ENCODE measurements at regions not wholly inside any gene's neighbourhood (a gene's known extent, or its start where the extent isn't known, plus 50 kb on each side); places are given as distances from the start of the nearest gene placed in this dataset.

DNA sequence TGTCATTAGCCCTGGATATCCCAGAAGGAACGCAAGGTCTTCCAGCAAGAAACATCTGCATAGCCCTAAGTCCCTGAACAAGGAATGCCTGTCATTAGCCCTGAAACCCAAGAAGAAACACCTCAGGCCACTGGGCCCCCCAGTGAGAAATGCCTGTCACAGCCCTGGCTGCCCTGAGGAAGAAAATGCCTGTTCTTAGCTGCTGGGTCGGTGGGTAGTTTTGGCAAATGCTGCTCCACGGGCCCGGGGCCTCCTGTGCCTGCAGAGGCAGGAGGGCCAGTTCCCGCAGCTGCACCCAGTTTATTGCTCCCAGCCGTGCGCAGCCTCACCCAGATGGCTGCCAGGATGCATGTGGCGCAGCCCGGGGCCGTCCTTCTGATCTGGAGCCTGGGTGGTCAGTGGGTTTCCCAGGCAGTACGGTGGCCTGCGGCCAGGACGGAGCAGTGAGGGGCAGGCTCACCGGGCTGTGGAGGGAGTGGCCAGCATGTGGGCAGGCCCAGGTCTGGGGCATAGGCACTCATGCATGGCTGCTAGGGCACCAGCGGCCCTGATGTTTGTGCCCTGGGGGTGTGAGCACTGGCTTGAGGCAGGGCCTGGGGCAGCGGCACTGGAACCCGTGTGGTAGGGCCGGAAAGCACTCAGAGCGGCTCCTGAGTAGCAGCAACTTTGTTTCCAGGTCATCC lies 219.0 kb downstream of the ERMARD start:
- H3K4me3 ChIP-seq (ENCODE audit: insufficient read depth in 1 of 2, low read depth in 1 of 2, low read length in 2 of 2): no peak overlapping the region
- 88% methylated on average over 19 of the region's 19 CpGs for WGBS

DNA sequence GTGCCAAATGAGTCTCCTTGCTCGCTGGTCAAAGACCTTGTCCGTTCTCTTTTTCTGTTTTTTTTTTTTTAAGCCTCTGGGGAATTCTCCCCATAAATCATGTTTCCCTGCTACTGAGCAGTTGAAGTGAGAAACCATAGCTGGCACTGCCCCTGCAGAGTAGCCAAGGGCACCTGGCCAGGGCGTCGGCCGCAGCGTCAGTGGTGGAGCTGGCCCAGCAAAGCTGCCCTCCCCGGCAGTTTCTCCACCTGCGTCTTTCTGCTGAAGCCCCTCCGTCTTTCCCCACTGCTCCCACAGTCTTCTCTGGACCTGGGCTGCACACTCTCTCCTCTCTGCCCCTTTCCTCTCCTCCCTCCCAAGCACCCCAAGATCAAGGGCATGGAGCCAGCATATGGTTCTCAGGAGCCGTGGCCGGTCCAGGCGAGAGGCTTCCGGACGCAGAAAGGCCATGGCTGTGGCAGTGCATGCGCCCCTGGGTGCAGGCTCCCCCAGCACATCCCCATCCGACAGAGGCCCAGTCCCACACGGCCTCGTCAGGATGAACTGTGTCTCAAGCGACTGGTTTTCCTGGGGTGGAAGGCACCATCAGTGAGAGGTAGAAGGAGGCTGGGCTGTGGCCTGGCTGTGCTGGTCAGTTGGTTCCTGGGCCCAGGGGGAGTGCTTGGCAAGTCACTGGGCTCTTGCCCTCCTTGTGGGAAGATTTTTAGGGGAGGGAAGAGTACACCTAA lies 218.1 kb downstream of the ERMARD start:
- Histone ChIP-seq H3K9me3 (ENCODE audit: control insufficient read depth, low read length) (no peaks in the 10 kb centered on the region), H2AFZ (ENCODE audit: low read depth, low read length) (no peak overlapping the region), H3K23ac (ENCODE audit: low read length in 2 of 2) (no peak overlapping the region), H3K14ac (ENCODE audit: low read length in 2 of 2) (no peak overlapping the region), H3K36me3 (ENCODE audit: control insufficient read depth in 1 of 2, insufficient read depth in 2 of 2, low read depth in 1 of 2, low read length in 2 of 2) (no peaks in the 10 kb centered on the region), H2BK15ac (ENCODE audit: low read depth, poor library complexity, severe bottlenecking) (no peak overlapping the region), H2BK12ac (ENCODE audit: low read length in 2 of 2) (no peak overlapping the region), H3K18ac (ENCODE audit: low read depth in 1 of 2, low read length in 2 of 2) (no peak overlapping the region), H2BK5ac (ENCODE audit: low read depth, low read length, poor library complexity, severe bottlenecking) (no peak overlapping the region), H3K4me1 (ENCODE audit: control insufficient read depth, insufficient read depth, low read depth, low read length) (no peaks in the 10 kb centered on the region), H3K27me3 (ENCODE audit: control insufficient read depth in 1 of 2, insufficient read depth in 1 of 2, low read length in 2 of 2) (peaks cover 0 to 27% of the 10 kb centered on the region in 2 experiments), H2AK5ac (ENCODE audit: low read length, severe bottlenecking) (no peak overlapping the region), H4K8ac (ENCODE audit: low read length) (no peak overlapping the region), H4K91ac (ENCODE audit: low read length) (no peak overlapping the region), H3K4me3 (ENCODE audit: insufficient read depth in 1 of 2, low read depth in 1 of 2, low read length in 2 of 2) (no peak overlapping the region), H3K79me1 (replicated peaks; ENCODE audit: low read length, poor library complexity, severe bottlenecking) (no peaks in the 10 kb centered on the region), H3K4ac (ENCODE audit: low read depth in 1 of 2, low read length in 2 of 2) (no peak overlapping the region), H3K27ac (ENCODE audit: low read length, poor library complexity, severe bottlenecking) (no peak overlapping the region), H3K4me2 (ENCODE audit: low read length, poor library complexity, severe bottlenecking) (no peak overlapping the region), H3K9ac (ENCODE audit: low read length) (no peak overlapping the region), H2BK120ac (ENCODE audit: low read depth, low read length) (no peak overlapping the region)
- WGBS: 94% methylated on average over 19 of the region's 19 CpGs
- DNase-seq: no peak

More for the DNA sequence above, 219.0 kb downstream of the ERMARD start:
- Histone ChIP-seq H4K8ac (ENCODE audit: low read length) (no peak overlapping the region), H3K27me3 (ENCODE audit: control insufficient read depth in 1 of 2, insufficient read depth in 1 of 2, low read length in 2 of 2) (peaks cover 0 to 27% of the 10 kb centered on the region in 2 experiments), H2BK5ac (ENCODE audit: low read depth, low read length, poor library complexity, severe bottlenecking) (no peak overlapping the region), H3K14ac (ENCODE audit: low read length in 2 of 2) (no peak overlapping the region), H3K9ac (ENCODE audit: low read length) (no peak overlapping the region), H2BK120ac (ENCODE audit: low read depth, low read length) (no peak overlapping the region), H3K36me3 (ENCODE audit: control insufficient read depth in 1 of 2, insufficient read depth in 2 of 2, low read depth in 1 of 2, low read length in 2 of 2) (no peaks in the 10 kb centered on the region), H4K91ac (ENCODE audit: low read length) (no peak overlapping the region), H3K79me1 (replicated peaks; ENCODE audit: low read length, poor library complexity, severe bottlenecking) (no peaks in the 10 kb centered on the region), H3K23ac (ENCODE audit: low read length in 2 of 2) (no peak overlapping the region), H3K9me3 (ENCODE audit: control insufficient read depth, low read length) (no peaks in the 10 kb centered on the region), H2AK5ac (ENCODE audit: low read length, severe bottlenecking) (no peak overlapping the region), H3K27ac (ENCODE audit: low read length, poor library complexity, severe bottlenecking) (no peak overlapping the region), H3K4me2 (ENCODE audit: low read length, poor library complexity, severe bottlenecking) (no peak overlapping the region), H3K4ac (ENCODE audit: low read depth in 1 of 2, low read length in 2 of 2) (no peak overlapping the region), H3K18ac (ENCODE audit: low read depth in 1 of 2, low read length in 2 of 2) (no peak overlapping the region), H2BK15ac (ENCODE audit: low read depth, poor library complexity, severe bottlenecking) (no peak overlapping the region), H3K4me1 (ENCODE audit: control insufficient read depth, insufficient read depth, low read depth, low read length) (no peaks in the 10 kb centered on the region), H2AFZ (ENCODE audit: low read depth, low read length) (no peak overlapping the region), H2BK12ac (ENCODE audit: low read length in 2 of 2) (no peak overlapping the region)
- DNase-seq: no peak

DNA sequence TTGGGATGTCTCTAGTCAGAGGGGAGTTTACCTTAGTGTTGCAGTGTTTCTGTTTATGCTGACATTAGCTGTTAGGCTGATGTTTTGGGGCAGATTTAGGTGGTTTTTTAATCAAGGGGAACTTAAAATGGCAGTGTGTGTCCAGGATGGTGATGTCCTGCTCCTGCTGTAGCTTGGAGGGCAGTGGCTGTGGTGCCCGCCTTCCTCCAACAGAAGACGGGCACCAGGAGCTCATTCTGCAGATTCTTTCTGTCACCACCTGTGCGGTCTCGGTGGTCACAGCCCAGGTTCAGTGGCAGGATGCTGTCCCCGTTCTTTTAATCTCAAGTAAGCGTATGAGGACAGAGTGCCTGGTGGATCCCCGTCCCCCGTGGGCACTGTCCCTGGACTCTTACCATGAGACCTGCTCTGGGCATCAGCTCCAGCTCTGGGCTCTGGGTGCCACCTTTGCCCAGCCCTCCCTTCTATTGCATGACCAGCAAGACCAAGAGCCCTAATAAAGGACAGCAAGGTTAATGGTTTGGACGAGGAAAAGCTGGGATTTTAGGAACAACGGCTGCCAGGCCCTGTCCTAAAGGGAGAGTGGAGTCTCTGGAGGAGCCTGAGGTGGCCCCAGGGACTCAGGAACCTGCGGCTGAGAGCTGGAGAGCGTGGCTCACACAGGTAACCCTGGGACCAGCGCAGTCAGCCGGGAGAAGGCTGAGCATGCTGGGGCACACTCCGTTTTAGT lies 217.3 kb downstream of the ERMARD start:
- H3K36me3 ChIP-seq (ENCODE audit: control insufficient read depth in 1 of 2, insufficient read depth in 2 of 2, low read depth in 1 of 2, low read length in 2 of 2): no peaks in the 10 kb centered on the region
- H3K4me3 ChIP-seq (ENCODE audit: insufficient read depth in 1 of 2, low read depth in 1 of 2, low read length in 2 of 2): no peak overlapping the region
- no peak overlapping the region for H3K4ac ChIP-seq (ENCODE audit: low read depth in 1 of 2, low read length in 2 of 2)
- H3K4me2 ChIP-seq (ENCODE audit: low read length, poor library complexity, severe bottlenecking): no peak overlapping the region
- H2BK5ac ChIP-seq (ENCODE audit: low read depth, low read length, poor library complexity, severe bottlenecking): no peak overlapping the region
- H3K14ac ChIP-seq (ENCODE audit: low read length in 2 of 2): no peak overlapping the region
- 71% methylated on average over 15 of the region's 15 CpGs for WGBS
- no peak overlapping the region for H2AK5ac ChIP-seq (ENCODE audit: low read length, severe bottlenecking)
- no peak overlapping the region for H2BK12ac ChIP-seq (ENCODE audit: low read length in 2 of 2)
- no peak overlapping the region for H2AFZ ChIP-seq (ENCODE audit: low read depth, low read length)
- DNase-seq: no peak
- H3K79me1 ChIP-seq (replicated peaks; ENCODE audit: low read length, poor library complexity, severe bottlenecking): no peaks in the 10 kb centered on the region
- no peaks in the 10 kb centered on the region for H3K4me1 ChIP-seq (ENCODE audit: control insufficient read depth, insufficient read depth, low read depth, low read length)
- no peak overlapping the region for H4K91ac ChIP-seq (ENCODE audit: low read length)
- H3K27ac ChIP-seq (ENCODE audit: low read length, poor library complexity, severe bottlenecking): no peak overlapping the region
- H2BK15ac ChIP-seq (ENCODE audit: low read depth, poor library complexity, severe bottlenecking): no peak overlapping the region
- H3K9ac ChIP-seq (ENCODE audit: low read length): no peak overlapping the region
- H3K23ac ChIP-seq (ENCODE audit: low read length in 2 of 2): no peak overlapping the region
- no peaks in the 10 kb centered on the region for H3K9me3 ChIP-seq (ENCODE audit: control insufficient read depth, low read length)
- H3K18ac ChIP-seq (ENCODE audit: low read depth in 1 of 2, low read length in 2 of 2): no peak overlapping the region
- peaks cover 0 to 23% of the 10 kb centered on the region in 2 experiments for H3K27me3 ChIP-seq (ENCODE audit: control insufficient read depth in 1 of 2, insufficient read depth in 1 of 2, low read length in 2 of 2)
- H4K8ac ChIP-seq (ENCODE audit: low read length): no peak overlapping the region
- H2BK120ac ChIP-seq (ENCODE audit: low read depth, low read length): no peak overlapping the region

GRCh38 chr6:169967687-169968086 lies 216.3 kb downstream of the ERMARD start:
- no peak overlapping the region for H3K27ac ChIP-seq (ENCODE audit: low read length, poor library complexity, severe bottlenecking)

More at GRCh38 chr6:169967687-169968086, 216.3 kb downstream of the ERMARD start:
- 71% methylated on average over 8 of the region's 8 CpGs for WGBS
- Histone ChIP-seq H3K9me3 (ENCODE audit: control insufficient read depth, low read length) (no peaks in the 10 kb centered on the region), H3K4me2 (ENCODE audit: low read length, poor library complexity, severe bottlenecking) (no peak overlapping the region), H3K23ac (ENCODE audit: low read length in 2 of 2) (no peak overlapping the region), H2BK15ac (ENCODE audit: low read depth, poor library complexity, severe bottlenecking) (no peak overlapping the region), H3K4ac (ENCODE audit: low read depth in 1 of 2, low read length in 2 of 2) (no peak overlapping the region), H2BK12ac (ENCODE audit: low read length in 2 of 2) (no peak overlapping the region), H3K9ac (ENCODE audit: low read length) (no peak overlapping the region), H4K91ac (ENCODE audit: low read length) (no peak overlapping the region), H2AK5ac (ENCODE audit: low read length, severe bottlenecking) (no peak overlapping the region), H2BK5ac (ENCODE audit: low read depth, low read length, poor library complexity, severe bottlenecking) (no peak overlapping the region), H2AFZ (ENCODE audit: low read depth, low read length) (no peak overlapping the region), H2BK120ac (ENCODE audit: low read depth, low read length) (no peak overlapping the region), H3K14ac (ENCODE audit: low read length in 2 of 2) (no peak overlapping the region), H4K8ac (ENCODE audit: low read length) (no peak overlapping the region), H3K4me3 (ENCODE audit: insufficient read depth in 1 of 2, low read depth in 1 of 2, low read length in 2 of 2) (no peak overlapping the region), H3K18ac (ENCODE audit: low read depth in 1 of 2, low read length in 2 of 2) (no peak overlapping the region), H3K36me3 (ENCODE audit: control insufficient read depth in 1 of 2, insufficient read depth in 2 of 2, low read depth in 1 of 2, low read length in 2 of 2) (no peaks in the 10 kb centered on the region), H3K79me1 (replicated peaks; ENCODE audit: low read length, poor library complexity, severe bottlenecking) (no peaks in the 10 kb centered on the region), H3K4me1 (ENCODE audit: control insufficient read depth, insufficient read depth, low read depth, low read length) (no peaks in the 10 kb centered on the region), H3K27me3 (ENCODE audit: control insufficient read depth in 1 of 2, insufficient read depth in 1 of 2, low read length in 2 of 2) (peaks cover 3 to 28% of the 10 kb centered on the region in 2 experiments)
- DNase-seq: no peak

All from mesenchymal stem cell (in vitro differentiated cells and primary cell).